ENCODE measurements at regions not wholly inside any gene's neighbourhood (a gene's known extent, or its start where the extent isn't known, plus 50 kb on each side); places are given as distances from the start of the nearest gene placed in this dataset.

DNA sequence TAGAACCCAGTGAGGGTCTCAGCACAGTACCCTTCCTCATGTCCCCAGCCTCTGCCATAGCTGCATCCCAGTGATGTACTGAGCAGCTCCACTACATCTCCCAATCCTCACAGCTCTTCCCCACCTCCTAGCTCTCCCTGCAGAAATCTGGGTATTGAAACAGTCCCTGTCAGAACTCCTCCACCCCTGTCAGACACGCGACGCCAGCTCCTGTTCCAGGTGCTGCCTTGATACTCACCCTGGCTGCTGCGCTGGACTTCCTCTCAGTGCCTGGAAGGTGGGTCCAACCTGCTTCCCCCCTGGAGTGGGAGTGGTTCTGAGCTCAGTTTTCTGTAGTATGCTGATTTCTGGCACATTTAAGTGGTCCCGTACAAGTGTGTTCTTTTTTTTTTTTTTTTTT lies 160.9 kb upstream of the SLCO3A1 start:
- TF ChIP-seq EZH2 (IDR thresholded peaks at IDR 0.05), result no peak
- TF ChIP-seq, protein P1, sequence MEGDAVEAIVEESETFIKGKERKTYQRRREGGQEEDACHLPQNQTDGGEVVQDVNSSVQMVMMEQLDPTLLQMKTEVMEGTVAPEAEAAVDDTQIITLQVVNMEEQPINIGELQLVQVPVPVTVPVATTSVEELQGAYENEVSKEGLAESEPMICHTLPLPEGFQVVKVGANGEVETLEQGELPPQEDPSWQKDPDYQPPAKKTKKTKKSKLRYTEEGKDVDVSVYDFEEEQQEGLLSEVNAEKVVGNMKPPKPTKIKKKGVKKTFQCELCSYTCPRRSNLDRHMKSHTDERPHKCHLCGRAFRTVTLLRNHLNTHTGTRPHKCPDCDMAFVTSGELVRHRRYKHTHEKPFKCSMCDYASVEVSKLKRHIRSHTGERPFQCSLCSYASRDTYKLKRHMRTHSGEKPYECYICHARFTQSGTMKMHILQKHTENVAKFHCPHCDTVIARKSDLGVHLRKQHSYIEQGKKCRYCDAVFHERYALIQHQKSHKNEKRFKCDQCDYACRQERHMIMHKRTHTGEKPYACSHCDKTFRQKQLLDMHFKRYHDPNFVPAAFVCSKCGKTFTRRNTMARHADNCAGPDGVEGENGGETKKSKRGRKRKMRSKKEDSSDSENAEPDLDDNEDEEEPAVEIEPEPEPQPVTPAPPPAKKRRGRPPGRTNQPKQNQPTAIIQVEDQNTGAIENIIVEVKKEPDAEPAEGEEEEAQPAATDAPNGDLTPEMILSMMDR (IDR thresholded peaks at IDR 0.05), result no peak
- no peak for TF ChIP-seq EZH2phosphoT487 (IDR thresholded peaks at IDR 0.05)

All from neural progenitor cell (in vitro differentiated cells).